GM19372 (cell line): ENCODE measurements at regions not wholly inside any gene's neighbourhood (a gene's known extent, or its start where the extent isn't known, plus 50 kb on each side); places are given as distances from the start of the nearest gene placed in this dataset.

Experiments used
- ATAC-seq: cut with Tn5 transposase; IDR thresholded peaks from one replicate; pipeline ENCODE4 v1.9.1; 2021; ENCODE audit warnings: mild to moderate bottlenecking, low read depth, moderate library complexity; ENCODE audit not compliant: unreplicated experiment

DNA sequence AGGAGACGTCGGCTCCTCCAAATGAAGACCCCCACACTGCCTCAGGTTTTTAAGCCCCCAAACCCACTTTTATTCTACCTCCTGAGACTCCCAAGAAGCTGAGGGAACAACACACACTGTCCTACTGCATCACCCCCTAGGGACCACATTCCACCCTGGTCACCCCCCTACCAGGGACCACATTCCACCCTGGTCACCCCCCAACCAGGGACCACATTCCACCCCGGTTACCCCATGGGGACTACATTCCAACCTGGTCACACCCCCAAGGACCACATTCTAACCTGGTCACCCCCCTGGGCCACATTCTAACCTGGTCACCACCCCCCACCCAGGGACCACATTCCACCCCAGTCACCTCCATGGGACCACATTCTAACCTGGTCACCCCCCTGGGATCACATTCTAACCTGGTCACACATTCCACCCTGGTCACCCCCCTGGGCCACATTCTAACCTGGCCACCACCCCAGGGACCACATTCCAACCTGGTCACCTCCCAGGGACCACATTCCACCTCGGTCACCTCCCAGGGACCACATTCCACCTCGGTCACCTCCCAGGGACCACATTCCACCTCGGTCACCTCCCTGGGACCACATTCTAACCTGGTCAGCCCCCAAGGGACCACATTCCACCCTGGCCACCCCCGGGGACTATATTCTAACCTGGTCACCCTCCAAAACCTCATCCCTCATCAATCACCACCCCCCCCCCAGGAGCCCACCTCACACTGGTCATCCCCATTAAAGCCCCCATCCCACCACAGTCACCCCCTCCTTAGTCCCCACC, 587.6 kb downstream of the NPHP4 start:
- no peak for ATAC-seq

DNA sequence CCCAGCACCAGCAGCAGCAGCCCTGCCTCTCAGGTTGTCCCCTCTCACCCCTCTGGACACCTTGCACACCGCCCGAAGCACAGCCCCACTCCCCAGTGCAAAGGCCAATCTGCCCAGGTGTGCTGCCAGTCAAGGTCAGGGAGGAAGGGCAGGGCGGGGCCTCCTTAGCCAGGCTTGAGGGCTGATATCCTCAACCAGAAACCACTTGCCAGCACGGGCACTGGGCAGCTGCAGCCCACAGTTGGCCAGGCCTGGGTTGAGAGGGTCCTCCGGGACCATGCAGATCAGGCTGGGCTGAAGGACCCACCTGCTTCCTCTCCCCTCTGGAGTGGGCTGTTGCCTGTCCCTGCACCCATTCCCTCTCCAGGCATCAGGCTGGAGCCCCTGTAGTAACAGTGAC, 588.3 kb downstream of the NPHP4 start:
- ATAC-seq: no peak

DNA sequence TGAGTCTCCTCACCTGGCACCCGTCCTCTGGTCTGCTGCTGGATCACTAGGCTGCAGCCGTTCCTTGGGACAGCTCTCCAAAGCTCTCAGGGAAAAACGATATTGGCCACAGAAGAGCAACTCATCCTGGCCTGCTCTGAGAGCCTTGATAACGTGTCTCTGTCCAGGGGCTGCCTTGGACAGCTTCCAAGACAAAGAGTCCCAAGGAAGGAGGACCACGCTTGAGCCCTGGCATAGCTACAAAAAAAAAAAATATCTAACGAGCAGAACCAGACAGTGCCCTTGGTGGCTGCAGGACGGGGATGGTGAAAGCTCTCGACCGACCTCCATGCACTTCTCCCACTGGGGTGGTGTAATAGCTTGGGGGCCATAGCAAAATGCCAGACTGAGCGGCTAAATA, 589.6 kb downstream of the NPHP4 start:
- no peak for ATAC-seq

DNA sequence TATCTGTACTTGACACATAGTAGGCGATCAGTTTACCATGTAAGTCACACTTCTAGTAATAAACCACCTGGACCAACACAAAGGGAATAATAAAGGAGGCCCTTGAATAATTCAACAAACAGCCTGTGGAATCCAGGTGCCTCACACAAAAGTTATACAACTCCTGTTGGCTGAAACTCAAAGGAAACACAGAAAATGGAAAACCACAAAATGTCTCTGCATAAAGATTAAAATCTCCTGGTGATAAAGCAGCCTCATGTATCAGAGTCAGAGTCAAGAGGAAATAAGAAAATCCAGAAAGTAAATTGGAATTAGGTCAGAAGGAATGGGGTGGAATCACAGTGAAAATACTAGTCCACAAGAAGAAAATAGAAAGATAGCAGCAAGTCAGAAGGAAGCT, 592.5 kb downstream of the NPHP4 start:
- ATAC-seq: no peak

DNA sequence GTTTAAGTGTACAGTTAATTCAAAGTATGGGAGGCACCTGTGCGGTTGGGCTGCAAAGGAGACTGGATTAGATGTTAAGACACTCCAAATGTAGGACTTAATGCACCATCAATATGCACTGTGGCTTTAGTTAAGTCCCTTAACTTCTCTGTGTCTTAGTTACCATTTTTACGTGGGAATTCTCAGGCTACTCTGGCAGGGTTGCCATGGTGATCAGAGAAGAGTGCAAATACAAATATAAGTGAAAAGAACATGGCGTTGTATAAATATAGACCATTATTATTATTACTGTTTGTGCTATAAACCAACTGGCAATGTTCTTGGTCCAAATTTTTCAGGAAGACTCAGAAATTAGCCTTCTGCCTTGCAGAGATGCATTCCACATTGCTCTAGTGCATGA, 595.6 kb downstream of the NPHP4 start:
- ATAC-seq: no peak

DNA sequence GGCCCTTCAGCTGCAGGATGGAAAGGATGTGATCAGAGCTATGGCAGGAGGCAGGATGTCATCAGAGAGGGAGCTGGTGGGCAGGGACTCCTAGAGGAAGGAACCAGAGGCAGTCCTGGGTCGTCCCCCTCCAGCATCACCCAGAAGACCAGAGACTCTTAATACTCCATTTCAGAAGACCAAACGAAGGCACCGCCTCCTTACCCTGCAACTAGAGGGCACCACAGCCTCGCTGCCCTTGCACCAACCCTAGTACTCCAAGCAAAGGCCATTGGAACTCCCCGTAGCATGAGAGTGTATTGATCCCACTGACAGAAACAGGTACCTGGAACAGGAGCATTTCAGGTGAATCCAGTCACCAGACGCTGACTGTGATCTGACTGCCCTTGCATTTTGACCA, 598.1 kb downstream of the NPHP4 start:
- ATAC-seq: no peak

DNA sequence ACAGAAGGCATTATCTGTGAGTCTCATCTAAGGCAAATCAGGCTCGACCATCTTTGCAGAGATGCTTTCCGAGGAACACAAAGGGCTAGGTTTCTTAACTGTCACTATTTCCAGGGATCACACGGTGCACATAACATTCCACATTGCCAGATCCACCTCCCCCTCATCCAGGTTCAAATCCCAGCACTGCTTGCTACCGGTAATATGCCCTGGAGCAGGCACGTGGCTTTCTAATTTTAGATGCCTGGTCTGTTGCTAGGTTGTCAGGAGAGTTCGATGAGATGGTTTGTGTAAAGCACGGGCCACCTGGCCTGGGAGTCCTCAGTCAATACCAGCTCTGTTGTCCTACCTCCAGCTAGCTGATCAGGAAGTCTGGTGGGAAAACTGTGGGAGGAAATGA, 598.6 kb downstream of the NPHP4 start:
- no peak for ATAC-seq

DNA sequence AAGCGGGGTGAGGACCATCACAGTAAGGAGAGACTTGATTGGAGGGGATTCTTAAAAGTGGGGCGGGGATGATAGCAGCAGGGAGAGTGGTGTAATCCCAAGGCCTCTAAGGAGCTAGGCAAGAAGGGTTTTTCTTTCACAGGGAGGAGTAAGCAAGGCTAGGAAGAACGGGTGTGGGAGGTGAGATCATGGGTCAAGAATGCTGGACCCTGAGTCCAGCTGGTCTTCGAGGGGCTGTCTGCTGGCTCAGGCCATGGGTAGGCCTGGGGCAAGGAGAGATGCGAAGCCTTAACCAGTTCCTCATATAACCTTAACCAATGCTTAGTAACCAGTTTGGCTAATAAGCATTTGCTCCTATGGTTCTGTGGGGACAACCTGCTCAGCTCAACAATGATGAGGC, 599.1 kb downstream of the NPHP4 start:
- ATAC-seq: no peak

DNA sequence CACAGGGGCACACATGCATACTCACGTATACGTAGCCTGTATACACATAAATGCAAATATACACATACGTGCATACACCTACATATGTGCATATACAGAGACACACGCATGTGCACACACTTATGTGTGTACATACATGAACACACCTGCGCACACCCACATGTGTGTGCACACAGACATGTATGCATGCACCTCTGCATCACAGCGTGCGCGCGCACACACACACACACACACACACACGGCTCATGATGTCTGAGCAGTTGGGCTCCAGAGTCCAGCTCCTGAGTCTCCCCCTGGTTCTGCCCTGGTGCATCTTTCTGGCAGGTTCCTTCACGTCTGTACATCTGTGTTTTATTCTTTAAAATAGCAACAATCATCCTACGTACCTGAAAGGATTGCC, 600.5 kb downstream of the NPHP4 start:
- ATAC-seq: no peak

DNA sequence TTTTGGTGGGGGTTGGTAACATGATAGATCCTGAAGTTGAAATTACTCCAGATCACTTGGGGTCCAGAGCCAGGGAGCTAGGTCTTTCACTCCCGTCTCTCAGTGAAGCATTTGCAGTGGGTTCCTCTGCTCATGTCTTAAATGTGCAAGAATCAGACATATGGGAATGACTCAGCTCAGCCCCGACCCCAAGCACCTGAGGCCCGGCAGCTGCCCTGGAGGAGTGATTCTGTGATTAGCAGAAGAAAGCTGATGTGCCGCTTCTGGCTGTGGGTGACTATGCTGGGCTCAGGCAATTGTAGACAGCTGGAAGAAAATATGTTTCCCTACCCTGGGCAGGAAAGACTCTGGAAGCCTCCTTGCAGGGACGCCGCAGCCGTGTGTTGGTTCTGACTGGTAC, 601.7 kb downstream of the NPHP4 start:
- no peak for ATAC-seq

DNA sequence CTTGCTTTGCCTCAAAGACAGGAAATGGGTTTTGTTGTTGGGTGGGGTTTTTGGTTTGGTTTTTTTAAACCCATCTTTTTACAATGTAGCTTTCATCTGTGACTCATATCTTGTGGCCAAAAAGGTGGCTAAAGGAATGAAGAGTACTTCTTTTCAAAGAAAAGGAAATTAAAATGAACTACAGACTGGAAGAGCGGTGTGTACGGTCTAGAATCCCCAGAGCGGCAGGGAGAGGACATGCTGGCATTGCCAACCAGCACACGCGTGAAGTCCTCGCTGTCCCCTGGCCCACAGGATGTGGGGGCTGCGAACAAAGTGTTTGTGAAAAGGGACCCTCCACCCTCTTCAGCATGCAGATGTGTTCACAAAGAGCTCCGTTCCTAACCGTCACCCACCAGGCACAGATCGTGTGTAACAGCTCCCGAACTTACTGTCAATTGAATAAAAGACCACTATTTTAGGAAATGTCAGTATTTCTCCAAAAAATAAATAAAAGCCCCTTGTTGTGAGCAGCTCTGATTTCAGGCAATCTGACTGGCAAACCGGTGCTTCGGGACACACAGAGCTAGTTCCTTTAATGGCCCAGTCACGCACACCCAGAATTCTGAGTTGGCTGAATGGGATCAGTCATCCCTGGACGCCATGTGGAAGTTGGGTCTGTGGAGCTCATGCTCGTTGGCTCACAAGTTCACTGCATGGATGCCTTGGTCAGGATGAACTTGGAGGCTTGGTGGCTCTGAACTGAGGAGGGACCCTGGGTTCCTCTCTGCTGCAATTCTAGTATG, 602.9 kb downstream of the NPHP4 start:
- no peak for ATAC-seq

DNA sequence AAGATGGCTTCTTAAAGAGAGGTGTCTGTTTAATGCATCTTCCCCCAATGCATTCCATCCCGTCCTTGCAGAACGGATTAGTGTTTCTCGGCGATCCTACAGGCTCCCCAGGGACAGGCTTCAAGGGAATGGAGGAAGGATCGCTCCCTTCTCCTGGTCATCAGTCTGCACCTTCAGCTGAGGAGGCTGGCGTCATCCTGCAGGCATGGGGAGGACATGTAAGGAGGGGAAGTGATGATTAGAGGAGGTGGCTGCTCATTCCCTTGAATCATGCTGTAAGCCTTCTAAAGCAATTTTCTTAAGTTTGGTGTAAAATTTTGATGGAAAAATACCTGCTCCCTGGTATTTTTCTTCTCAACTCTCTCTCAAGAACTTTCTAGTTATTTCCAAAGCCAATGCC, 603.6 kb downstream of the NPHP4 start:
- no peak for ATAC-seq

DNA sequence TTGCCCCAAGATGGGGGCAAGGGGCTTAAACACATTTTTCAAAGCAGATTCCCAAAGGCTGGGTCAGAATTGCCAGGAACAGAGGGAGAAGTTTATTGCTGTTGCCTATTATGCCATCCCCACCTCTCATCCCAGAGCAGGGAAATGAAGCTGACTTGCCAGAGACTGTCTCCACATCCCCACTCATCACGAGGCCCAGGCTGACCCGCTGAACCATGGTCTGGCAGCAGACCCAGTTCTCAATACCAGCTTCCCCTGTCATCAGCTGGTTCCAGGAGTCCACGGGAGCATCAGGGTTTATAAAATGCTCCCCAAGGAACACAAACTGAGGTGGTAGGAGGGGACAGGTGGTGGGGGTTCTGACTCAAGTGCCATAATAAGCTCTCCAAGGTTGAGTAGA, 605.9 kb downstream of the NPHP4 start:
- ATAC-seq: no peak

DNA sequence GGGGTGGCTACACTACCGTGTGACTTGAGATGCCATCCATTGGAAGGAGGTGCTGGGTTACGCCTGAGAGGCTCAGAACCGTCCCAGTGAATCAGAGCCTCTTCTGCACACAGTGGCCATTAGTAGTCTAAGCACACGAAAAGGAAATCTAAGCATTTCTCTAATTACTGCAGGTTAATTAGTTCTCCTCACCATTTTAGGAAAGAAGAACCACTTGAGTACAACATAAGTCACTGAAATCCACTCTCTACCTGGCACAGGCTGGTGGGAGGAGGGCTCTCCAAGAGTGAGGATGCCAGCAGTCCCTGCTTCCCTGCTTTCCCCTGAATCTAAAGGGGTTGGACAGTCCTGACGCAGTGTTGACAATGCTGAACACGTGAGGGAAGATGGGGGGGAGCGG, 606.3 kb downstream of the NPHP4 start:
- no peak for ATAC-seq

DNA sequence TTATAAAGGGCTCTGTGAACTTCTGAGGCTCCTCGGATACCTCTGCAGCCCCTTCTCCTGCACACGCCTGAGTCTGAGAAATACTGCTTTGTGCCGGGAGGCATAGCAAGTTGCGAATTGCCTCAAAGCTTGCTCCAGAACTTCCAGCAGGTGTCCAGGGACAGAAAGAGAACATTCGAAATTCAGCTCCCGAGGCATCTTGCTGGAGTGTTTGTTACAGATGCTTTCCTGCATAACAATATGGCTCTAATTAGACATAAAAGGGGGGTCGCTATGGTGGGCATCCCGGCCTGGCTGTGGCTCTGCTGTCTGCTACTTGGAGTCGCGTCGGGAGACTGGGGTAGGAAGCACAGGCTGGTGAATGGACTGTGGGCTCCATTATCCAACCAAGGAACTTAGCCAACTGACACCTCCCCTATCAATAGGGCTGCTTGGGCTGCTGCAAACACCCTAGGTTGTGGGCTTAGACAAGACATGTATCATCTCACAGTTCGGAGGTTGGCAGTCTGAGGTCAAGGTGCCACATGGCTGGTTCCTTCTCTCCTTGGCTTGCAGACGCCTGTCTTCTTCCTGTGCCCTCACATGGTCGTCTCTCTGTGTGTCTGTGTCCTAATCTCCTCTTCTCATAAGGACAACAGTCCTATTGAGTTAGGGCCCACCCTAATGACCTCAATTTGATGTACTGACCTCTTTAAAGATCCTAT, 607.0 kb downstream of the NPHP4 start:
- no peak for ATAC-seq

DNA sequence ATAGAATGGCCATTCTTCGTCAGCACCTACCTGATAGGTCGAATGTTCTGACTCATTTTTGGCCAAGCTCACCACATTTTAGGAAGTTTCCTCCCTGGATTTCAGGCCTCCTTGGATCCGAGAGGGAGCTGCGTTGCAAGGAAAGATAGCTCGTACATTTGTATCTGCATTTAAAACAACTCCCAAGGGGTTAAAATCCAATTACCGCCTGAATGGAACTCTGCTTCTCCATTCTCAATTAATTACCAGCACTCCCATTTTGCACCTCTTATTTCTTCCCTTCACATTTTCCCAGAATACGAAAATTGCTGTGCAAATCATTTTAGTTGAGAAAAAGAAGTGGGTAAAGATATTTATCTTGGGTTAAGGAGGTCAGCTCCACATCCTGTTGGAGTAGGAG, 610.7 kb downstream of the NPHP4 start:
- no peak for ATAC-seq

DNA sequence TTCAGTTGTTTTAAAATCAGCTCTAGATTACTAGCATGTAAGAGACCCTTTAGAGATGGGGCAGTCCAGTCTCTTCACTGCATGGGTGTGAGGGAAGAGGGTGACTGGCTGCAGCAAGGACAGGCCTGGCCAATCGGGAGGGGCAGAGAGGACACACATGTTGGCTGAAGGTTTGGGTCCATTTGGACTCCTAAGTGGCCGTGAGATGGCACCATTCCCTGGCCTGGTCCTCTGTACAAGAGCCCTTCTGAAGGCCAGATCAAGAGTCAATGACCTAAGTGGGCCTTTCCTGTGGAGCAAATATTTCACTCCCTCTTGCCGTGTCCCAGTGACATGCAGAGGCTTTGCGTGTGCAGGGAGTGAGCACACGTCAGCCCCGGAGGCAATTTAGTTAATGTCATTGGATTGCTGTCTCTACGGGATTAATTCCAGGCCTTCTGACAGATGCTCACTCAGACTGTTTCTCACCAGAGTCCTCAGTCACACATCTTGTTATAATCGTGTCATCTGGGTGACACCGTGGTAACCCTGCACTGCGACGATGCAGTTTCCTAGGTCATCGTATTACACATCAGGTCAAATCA, 613.0 kb downstream of the NPHP4 start:
- ATAC-seq: no peak

DNA sequence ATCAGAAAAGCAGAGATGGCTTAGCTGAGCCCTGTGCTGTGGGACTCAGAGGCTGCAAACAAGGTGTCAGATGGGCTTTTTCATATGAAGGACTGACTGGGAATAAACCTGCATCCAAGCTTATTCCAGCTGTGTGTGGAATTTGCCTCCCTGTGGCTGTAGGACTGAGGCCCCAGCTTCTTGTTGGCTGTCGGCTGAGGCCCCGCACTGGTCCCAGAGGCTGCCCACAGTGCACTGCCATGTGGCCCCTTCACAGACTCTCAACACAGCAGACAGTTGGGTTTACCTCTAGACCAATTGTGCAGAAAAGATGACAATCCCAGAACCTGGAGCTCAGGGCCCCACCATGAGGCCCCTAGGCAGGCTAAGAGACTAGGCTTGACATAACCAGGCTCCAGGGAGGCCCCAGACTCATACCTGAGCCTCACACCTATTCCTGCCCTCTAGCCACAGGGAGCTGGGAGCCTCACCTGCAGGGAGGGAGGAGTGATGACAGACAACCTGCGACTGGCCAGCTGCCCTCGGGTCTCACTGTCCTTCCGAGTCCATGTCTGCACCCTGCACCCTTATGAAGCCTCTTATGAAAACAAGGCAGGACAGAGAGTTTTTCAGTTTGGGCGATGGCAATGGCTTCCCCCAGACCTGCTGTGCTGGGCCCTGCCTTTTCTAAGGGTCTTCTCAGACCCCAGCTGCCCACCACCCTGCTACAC, 615.5 kb downstream of the NPHP4 start:
- ATAC-seq: no peak

DNA sequence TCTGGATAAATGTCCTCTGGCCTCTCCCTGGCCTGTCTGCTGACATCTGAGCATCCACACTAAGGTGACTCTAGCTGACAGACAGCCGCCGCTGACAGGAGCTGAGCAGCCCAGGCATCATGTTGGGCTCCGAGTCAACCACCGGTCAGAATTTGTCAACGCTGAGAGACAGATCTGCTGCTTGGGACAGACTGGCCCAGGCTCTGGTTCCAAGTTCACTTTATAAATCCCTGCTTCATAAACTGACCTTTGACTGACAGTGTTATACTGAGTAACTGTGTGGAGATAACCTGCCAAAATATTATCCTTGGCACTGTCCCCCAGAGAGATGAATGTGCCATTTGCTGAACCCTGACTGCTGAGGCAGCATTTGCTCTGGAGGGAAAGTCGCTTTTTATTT, 616.7 kb downstream of the NPHP4 start:
- no peak for ATAC-seq

DNA sequence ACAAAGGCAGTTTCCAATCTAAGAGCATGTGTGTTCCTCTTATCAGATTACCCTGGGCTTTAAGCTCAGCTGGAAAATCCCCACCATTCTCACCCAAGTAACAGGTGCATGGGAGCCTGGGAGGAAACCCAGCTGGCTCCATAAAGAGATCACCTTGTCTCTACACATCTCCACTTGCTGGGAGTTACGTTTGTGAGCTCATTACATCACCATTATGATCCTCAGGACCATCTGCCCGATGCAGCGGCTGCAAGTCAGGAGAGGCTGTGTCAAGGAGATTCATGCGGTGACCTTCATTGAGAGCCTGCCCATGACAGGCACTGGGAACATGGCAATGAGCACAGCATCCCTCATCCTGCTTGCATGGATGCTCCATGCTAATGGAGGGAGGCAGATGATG, 618.0 kb downstream of the NPHP4 start:
- ATAC-seq: no peak

DNA sequence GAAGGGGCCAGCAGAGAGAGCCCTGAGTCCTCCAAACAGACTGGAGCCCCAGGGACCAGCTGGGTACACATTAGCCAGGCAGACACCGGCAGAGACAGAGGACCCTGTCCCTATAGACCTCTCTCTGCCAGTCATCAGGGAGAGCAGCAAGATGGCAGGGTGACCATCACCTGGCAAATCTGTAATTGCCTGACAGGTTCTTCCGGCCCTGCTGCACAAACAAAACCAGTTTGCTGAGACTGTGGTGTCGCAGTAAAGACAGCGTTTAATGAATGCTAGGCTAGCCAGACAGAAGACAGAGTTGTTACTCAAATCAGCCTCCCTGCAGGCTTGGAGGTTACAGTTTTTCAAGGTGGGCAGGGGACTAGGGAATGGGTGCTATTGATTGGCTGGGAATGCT, 618.9 kb downstream of the NPHP4 start:
- no peak for ATAC-seq
